AG08396 (cell line): ENCODE measurements at regions not wholly inside any gene's neighbourhood (a gene's known extent, or its start where the extent isn't known, plus 50 kb on each side); places are given as distances from the start of the nearest gene placed in this dataset.

Experiments used
- DNase-seq: peaks from one replicate; pipeline ENCODE4 v3.0.0; 2012; ENCODE audit warnings: low spot score, mixed read lengths

- DNase-seq = no peak
These were observed 703.5 kb downstream of the PDHA2 start for GRCh38 chr4:96543346-96543745.

DNA sequence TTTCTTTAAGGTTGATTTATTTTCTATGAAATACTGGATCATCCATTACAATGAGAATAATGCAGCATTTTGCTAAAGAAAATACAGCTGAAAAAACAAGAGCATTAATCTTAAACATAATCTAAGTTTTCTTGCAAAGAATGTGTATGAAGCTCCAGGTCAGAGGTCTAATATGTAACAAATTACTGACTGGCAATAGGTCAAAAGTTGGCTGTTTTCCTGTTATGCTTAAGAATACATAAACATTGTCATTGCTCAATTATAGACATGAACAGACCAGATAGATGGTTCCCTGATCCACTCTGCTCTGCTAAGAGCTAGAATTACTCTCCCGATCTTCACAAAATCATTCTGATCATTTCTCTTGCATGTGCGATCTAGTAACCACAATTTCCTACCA lies 718.6 kb downstream of the PDHA2 start:
- DNase-seq = no peak

- no peak for DNase-seq
These were observed 726.9 kb downstream of the PDHA2 start for GRCh38 chr4:96566755-96567154.

GRCh38 chr4:96585304-96585703 lies 745.4 kb downstream of the PDHA2 start:
- DNase-seq = no peak

GRCh38 chr4:96593422-96593821 lies 753.5 kb downstream of the PDHA2 start:
- DNase-seq = no peak

DNA sequence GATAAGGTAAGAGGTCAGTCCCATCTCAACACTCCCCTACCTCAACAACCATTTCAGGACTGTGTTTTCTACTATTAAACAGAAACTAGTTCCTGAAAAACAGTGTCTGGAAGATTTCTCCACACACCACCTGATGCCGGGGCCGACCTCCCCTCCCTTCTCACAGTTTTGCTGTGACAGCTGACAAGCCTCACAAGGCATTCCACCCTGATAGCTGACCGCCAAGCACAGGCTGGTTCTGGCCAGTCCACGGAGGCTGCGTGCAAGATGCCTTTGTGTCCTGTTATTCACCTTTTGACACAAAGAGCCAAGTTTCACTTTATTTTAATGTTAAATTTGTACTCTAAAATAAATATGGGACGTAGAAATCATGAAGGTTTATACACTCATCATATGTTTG lies 758.6 kb downstream of the PDHA2 start:
- no peak for DNase-seq

- no peak for DNase-seq
These were observed 759.9 kb downstream of the PDHA2 start for GRCh38 chr4:96599752-96600151.

- DNase-seq = no peak
These were observed 762.8 kb downstream of the PDHA2 start for GRCh38 chr4:96602661-96603060.

- no peak for DNase-seq
These were observed 763.7 kb downstream of the PDHA2 start for GRCh38 chr4:96603641-96604040.

DNA sequence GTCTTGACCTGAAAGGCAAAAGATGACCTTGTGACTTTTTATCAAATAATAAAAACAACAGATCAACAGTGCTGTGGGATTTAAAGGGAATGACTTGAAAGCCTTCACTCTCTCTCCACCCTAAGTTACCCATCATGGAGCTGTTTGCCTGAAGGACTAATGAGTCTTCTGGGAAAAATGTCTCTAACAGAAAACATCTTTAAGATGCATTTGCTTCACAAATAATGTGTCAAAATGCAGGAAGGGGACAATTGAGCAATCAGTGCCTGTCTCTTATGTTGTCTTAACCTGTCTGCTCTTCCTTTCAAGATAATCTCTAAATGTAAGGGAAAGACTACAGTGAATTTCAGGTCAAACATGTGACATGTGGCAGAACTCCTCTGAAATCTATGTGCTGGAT lies 766.6 kb downstream of the PDHA2 start:
- no peak for DNase-seq

DNA sequence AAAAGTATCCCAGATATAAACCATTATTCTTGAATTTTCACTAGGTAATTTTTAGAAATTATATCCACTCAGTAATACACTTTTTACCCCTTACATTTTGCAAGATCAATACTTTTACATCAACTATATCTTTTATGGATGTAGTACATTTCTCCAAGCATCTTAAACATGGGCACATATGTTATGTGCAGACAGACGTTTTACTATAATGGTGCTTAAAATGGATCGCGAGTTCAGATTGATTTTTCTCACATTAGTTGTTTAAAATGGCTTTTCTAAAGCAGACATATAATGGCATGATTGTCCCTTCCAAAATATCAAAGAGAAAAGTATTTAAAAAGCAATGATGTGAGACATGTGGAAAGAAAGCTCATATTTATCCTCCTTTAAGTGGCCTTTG lies 786.1 kb downstream of the PDHA2 start:
- no peak for DNase-seq

- DNase-seq = no peak
These were observed 790.9 kb downstream of the PDHA2 start for GRCh38 chr4:96630839-96631238.

- no peak for DNase-seq
These were observed 798.1 kb downstream of the PDHA2 start for GRCh38 chr4:96637971-96638412.

- DNase-seq = no peak
These were observed 800.0 kb downstream of the PDHA2 start for GRCh38 chr4:96639932-96640331.

DNA sequence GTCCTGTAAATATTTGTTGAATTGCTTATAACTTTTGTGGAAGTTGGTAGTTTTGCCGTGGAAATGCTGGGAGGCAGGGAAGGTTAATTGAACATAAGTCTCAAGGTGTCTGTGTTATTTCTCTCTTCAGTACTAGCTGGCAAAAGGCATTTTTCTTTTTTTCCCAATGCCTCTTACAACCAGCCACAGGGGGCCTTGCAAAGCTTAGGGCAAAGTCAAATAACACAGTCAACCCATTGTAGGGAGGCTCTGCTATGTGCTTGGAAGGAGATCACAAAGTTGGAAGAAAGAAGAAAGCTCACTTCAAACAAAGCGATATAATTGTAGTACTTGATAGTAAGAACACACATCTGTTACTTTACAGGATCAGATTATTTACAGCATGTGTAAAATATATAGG lies 802.6 kb downstream of the PDHA2 start:
- no peak for DNase-seq

DNA sequence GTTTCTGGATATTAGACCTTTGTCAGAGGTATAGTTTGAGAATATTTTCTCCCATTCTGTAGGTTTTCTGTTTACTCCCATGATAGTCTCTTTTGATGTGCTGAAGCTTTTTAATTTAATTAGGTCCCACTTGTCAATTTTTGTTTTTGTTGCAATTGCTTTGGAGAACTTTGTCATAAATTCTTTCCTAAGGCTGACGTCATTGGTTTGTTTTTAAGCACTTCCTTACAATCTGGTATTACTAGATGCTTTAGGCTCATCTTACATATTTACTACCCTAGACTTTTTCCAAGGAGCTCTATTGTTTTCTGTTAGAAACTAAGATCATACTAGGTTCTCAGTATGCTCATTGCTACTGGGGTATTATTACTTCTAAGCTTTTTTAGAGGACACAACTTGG lies 806.3 kb downstream of the PDHA2 start:
- no peak for DNase-seq

DNA sequence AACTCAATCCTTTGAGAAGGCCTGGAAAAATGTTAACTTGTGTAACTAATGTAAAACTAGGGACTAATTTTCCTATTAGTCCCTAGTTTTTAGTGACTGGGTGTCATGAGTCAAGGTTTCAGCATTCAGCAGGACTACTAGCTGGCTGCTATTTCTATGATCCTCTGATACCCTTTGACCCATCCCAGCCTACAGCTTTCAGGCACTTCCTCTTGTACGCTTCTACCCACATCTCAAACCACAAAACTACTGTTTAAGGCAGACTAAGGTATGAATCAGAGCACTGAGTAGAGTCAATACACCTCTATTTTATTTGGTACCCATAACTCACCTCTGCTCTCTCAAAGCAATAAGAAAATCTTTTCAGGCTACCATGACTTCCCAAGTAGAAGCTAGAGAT lies 809.6 kb downstream of the PDHA2 start:
- DNase-seq = no peak

- no peak for DNase-seq
These were observed 812.3 kb downstream of the PDHA2 start for GRCh38 chr4:96652158-96652557.

GRCh38 chr4:96652821-96653220 lies 812.9 kb downstream of the PDHA2 start:
- DNase-seq = no peak

DNA sequence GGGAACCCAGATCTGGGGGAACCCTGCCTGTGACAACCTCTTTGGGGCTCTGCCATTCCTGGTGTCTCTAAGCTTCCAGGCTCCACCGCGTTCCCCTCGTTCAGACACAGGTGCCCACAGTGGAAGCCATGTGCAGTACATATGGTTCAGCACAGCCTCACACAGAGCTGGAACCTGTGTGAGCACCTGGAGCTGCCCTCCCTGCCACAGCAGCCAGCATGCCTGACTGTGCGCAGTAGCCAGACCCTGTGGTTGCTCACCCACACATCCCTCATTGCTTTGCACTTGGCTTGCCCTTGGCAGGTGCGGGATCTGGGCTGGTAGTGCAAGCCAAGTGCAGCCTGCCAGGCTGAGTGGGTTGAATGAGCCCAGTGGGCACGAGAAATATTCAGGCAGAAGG lies 814.2 kb downstream of the PDHA2 start:
- DNase-seq = no peak

DNA sequence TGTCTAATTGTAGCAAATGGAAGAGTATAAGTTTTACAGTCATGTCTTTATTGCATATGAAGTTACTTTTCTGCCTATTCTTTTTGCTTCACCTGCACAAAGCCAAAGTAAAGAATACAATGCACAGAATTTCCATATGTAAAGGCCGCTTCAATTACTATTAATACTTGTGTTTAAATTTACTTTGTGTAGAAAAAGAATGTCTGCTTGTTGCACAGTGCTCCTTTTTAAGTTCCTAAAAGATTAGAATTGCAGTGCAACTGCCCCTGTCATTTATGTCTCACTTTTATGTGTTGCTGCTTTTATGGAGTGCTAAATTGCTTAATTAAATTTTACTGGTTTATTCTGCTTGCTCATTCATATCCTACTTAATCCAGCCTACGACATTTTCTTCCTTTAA lies 830.5 kb downstream of the PDHA2 start:
- DNase-seq = no peak

DNA sequence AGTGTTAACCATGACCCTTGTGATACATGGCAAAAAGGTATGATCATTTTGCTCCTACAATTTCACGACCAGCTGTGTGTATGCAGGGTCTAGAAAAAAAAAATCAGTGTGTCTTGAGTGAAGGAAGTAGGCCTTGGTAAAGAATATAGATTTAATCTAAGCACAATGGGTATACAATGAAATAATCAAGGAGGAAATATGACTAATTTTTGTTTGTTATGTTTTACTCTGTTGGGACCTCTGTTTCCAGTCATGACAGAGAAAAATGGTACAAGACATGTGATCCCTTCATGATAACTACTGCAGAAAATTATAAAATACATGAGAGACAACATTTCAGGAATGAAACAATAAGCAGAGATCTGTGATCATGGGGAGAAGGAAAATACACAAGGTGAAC lies 835.5 kb downstream of the PDHA2 start:
- DNase-seq = no peak

DNA sequence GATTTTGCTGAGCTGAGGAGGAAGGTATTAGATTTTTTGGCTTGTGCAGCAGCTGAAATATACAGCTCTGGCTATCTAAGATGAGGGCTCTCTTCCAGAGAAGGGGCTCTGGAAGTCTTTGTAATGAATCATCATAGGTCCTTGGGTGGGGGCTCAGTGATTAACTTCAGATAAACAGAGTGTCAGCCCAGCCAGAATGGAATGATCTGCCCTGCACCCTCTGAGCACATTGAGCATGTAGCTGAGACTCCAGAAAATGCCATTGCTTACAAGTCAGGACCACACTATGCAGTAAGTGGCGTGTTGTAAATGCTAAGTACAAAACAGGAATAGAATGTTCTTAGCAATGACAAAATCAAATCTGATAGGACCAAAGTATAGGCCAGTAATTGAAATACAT lies 836.0 kb downstream of the PDHA2 start:
- DNase-seq = no peak

GRCh38 chr4:96676754-96677435 lies 837.0 kb downstream of the PDHA2 start:
- DNase-seq = no peak

DNA sequence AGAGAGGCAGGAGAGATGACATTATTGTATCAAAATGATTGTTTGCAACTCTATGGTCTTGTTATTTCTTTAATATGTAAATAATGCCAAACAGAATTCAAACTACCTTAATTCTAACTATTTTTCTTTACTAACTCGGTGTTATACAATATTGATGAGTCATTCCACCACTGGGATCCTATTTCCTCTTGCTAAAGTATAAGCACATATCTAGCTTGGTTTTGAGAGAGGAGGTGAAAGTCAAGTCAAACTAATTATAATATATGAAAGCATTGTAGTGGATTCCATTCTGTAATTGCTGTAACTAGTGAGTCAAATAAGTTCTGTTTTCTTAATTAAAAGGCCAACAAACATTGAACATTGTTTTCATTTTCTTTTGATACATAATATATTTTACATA lies 837.6 kb downstream of the PDHA2 start:
- no peak for DNase-seq
